Stimulated activated CD4-positive, alpha-beta T cell treated with anti-CD3 and anti-CD28 coated beads, TNF-alpha, amount 100 ng/mL, for 24 hours (primary cell): ENCODE measurements at regions not wholly inside any gene's neighbourhood (a gene's known extent, or its start where the extent isn't known, plus 50 kb on each side); places are given as distances from the start of the nearest gene placed in this dataset.

Experiments
- DNase-seq, 3 experiments: peaks; one replicate each; pipeline ENCODE4 v3.0.0-alpha.2; 2020; ENCODE audit warnings: low read depth in 3 of 3

DNA sequence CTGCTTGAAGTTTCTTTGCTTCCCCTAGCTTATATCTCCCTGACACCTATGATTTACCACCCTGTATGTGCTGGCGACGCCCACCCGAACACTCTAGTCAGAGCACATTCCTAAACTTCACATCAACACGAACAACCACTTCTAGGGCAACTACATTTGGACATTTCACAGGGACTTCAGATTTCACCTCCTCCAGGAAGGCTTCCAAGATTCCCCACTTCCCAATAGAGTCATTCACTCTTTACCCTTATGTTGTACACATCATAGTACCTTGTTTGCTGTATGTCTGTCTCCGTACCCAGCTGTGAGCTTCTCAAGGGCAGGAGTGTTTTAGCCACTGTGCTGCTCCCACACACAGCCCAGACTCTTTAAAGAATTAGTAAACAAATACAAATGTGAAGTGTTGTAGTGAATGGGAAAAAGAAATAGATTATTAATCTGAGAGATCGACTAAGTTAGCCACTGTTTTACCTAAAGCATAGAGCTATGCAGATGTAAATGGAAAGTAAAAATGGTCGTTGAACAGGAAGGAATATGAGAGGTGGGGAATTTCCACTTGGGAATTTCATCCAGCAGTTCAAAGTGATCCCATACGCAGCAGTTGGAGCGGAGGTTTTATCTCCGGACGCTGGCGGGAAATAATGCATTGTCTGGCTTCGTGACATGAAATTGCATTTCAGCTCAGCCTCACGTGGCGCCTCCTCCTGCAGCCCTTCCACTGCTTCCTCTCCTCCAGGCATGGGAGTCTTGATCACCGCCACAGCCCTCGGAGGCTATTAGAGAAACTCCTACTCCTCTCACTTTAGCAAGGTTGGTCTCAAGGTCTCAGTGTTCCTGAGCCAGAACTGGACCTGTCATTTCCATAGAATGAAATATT lies 233.4 kb upstream of the COPS8 start:
- DNase-seq: no peak

- no peak for DNase-seq
Observed at GRCh38 chr2:236852977-236853374, 232.7 kb upstream of the COPS8 start.

DNA sequence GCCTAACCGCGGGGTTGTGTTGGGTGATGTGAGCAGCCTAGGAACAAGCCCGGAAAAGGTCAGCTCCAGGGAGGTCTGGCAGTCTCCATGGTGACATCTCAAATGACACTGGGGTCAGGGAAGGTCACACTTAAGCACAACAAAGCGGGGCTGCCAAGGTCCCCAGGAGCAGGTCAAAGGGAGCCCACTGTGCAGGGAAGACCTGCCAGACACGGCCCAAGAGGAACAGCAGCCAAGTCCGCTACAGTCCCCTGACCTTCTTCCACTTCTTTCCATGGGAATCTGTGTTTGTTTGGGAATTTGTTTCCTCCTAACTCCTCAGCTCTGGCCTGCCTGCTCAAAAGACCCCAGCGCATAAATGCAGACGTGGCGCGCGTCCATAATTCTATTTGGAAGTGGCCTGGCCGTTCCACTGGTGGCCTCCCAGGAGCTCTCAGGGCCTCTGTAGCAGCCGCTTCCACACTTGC lies 232.1 kb upstream of the COPS8 start:
- DNase-seq: no peak

DNA sequence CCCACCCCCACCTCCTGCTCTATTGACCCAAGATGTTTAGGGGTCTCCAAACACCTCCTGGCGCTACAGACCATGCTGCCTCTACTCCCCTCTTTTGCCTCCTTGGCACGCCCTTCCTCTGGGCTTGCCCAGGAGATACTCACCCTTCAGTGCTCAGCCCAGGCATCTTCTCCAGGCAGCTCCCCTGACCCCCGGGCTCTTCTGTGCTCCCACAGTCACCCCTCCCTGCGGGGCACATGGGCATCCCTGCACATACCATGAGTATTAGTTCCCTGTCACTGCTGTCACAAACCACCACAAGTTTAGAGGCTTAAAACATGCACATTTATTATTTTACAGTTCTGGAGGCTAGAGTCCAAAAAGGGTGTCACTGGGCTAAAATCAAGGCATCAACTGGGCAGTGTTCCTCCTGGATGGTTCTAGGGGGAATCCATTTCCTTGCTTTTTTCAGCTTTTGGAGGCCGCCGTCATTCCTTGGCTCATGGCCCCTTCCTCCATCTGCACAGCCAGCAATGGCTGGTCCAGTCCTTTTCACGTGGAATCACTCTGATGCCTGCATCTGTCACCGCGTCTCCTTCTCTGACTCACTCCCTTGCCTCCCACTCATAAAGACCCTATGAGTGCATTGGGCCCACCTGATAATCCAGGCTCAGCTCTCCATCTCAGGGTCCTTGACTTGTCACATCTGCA lies 230.4 kb upstream of the COPS8 start:
- no peak for DNase-seq

- DNase-seq: no peak
Observed at GRCh38 chr2:236855866-236856847, 229.5 kb upstream of the COPS8 start.

- DNase-seq: no peak
Observed at GRCh38 chr2:236856848-236857235, 228.8 kb upstream of the COPS8 start.

DNA sequence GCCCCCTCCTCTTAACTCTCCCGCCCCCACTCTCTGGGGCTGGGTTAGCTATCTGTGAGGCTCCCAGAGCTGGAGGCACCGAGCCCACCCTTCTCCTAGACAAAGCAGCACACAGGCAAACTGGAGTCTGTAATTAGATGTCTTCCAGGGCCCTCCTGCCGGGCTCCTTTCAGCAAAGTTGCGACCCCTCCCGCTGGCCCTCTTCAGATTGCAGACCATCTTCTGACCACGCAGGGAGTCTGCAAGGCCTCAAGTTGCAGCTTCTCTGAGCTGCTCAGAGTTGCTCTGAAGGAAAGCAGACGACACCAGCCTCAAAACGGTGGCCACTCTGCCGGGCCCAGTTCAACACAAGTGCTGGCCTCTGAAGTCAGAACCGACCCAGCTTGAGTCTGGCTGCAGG lies 228.4 kb upstream of the COPS8 start:
- DNase-seq: no peak

- no peak for DNase-seq
Observed at GRCh38 chr2:236857781-236858180, 227.9 kb upstream of the COPS8 start.

DNA sequence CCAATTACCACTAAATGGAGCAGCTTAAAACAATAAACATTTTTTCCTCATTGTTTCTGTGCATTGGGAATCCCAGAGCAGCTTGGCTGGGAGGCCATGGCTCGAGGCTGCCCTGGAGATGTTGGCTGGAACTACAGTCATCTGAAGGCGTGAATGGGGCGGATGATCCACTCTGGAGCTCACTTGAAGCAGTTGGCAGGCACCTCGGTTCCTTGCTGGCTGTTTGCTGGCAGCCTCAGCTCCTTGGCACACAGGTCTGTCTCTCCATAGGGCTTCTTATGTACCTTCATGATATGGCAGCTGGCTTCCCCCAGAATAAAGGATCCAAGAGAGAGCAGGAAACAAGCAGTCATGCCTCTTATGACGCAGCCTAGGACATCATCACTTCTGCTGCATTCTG lies 227.0 kb upstream of the COPS8 start:
- DNase-seq: no peak

- DNase-seq: no peak
Observed at GRCh38 chr2:236859908-236860307, 225.8 kb upstream of the COPS8 start.

- no peak for DNase-seq
Observed at GRCh38 chr2:236861196-236861875, 224.4 kb upstream of the COPS8 start.

DNA sequence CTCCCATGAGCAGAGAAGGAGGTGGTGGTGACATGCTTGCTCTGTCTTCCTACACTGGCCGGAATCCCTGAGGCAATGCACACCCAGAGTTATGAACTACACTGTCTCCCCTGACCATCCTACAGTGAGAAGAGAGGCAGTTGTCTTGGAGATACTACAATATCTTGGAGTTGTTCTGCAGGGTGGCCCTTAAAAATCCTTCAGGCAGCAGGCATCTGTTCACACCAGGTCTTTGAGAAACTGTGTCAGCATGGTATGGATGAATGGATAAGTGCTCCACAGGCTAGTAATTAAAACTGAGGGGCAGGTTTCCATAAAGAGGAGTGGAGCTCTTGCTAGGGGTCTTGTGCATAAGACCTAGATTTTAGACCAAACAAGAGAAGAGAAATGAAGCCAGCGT lies 223.7 kb upstream of the COPS8 start:
- DNase-seq: no peak

GRCh38 chr2:236862526-236862925 lies 223.2 kb upstream of the COPS8 start:
- no peak for DNase-seq

- no peak for DNase-seq
Observed at GRCh38 chr2:236862961-236863728, 222.5 kb upstream of the COPS8 start.

GRCh38 chr2:236863729-236864126 lies 222.0 kb upstream of the COPS8 start:
- no peak for DNase-seq

- DNase-seq: no peak
Observed at GRCh38 chr2:236865052-236865451, 220.6 kb upstream of the COPS8 start.

DNA sequence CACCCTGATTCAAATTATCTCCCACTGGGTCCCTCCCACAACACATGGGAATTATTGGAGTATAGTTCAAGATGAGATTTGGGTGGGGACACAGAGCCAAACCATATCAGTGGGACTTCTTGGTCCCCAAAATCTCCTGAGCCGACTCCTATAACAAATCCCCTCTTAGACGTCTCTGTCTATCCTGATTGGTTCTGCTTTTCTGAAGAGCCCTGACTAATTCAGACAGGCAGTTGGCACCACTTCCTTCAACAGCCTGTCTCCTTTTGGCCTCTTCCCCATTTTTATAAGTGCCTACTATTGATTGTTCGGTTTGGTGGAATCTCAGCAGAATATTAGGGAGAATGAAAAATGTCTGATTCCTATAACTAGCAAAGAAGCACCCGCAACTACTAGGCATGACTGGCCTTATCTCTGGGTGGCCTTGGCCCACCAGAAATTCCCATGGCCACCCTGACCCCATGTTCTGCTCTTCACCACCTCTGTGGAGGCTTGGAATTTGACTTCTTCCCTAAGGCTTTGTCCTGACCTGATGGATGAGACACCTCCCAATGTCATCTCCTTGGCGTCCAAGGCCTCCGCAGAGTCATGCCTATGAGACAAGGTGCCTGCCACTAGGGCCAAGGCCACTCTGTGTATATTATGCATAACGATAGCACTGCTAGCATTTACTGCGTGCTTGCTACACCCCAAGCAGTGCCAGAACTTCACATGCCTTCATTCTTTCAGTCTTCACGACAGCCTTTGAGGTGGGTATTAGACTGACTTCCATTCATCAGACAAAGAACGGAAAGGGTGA lies 218.9 kb upstream of the COPS8 start:
- DNase-seq: no peak

DNA sequence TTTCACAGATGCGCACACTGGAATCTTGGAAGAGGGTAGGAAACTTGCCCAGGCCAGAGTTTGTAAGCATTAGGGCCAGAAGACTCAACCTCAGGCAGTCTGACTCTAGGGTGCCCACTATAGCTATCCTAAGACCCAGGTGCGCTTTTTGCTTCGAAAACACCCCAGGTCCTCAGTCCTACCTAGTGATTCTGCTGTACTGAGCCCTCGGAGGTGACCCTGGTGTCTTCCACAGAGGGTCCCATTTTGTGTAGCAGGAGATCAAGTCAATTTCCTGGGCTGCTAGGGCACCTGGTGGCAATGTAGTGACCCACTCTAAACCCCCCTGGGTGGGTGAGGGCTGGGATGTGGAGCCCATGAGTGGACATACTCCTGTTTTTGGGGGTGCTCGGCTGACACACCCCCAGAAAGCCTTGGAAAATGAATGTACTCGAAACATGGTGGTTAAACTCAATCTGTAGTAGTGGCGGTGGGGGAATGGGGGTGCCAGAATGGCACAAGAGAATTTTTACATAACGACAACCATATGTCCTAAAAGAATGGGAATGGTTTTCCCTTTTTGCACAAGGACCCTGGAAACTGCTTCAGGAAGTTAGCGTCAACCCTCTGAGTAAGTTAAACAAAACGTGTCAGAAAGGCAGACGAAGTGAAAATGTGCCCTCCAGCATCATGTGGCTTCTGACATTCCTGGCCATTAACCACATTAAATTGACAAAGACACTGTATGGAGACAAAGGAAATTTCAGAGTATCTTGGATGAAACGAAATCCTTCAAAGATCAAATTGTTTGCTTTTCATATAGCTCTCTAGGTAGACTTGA lies 218.0 kb upstream of the COPS8 start:
- no peak for DNase-seq

DNA sequence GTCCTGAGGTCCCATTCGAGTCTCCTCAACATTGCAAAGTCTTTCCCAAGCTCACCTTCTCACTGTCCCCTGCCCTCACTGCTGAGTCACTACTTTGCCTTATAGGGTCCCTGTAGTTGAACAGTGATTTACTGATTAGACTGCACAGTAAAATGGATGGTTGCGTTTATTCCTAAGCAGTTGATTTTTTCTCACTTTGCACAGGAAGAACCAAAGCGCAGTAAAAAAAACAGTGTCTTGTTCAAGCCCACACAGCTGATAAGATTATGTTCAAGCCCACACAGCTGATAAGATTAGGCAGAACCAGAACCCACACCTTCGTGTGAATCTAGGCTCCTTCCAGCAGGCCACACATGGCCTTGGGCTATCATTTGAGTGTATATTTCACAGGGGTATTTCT lies 215.3 kb upstream of the COPS8 start:
- DNase-seq: no peak
